GM12878 (cell line): ENCODE measurements at regions not wholly inside any gene's neighbourhood (a gene's known extent, or its start where the extent isn't known, plus 50 kb on each side); places are given as distances from the start of the nearest gene placed in this dataset.

Source experiments
- CREB1 ChIP-seq: IDR thresholded peaks from 2 replicates; pipeline ENCODE4 v1.6.1; 2012; ENCODE audit warnings: low read depth, mild to moderate bottlenecking, inconsistent platforms
- MXI1 ChIP-seq: fragments of 150-350 bp; IDR thresholded peaks from 2 replicates; pipeline ENCODE4 v1.6.1; 2011; ENCODE audit warnings: low read depth, mild to moderate bottlenecking, inconsistent platforms, low read length, improper control_type of control experiment
- MYC ChIP-seq: IDR thresholded peaks from 2 replicates; pipeline ENCODE4 v1.6.1; 2011; ENCODE audit warnings: mild to moderate bottlenecking, low read length, moderate library complexity, inconsistent platforms; ENCODE audit not compliant: insufficient read depth, insufficient replicate concordance, insufficient read length, severe bottlenecking
- PAX5 ChIP-seq: IDR thresholded peaks from 2 replicates; pipeline ENCODE4 v1.6.1; 2011; ENCODE audit warnings: low read depth, low read length, borderline replicate concordance
- PML ChIP-seq: IDR thresholded peaks from 2 replicates; pipeline ENCODE4 v1.6.1; 2012; ENCODE audit warnings: low read length, inconsistent platforms
- POLR2A ChIP-seq: IDR thresholded peaks from 2 replicates; pipeline ENCODE4 v1.6.1; 2011; ENCODE audit warnings: low read depth, mild to moderate bottlenecking, low read length
- POLR2AphosphoS5 ChIP-seq: IDR thresholded peaks from 2 replicates; pipeline ENCODE4 v1.6.1; 2011; ENCODE audit warnings: mild to moderate bottlenecking, low read length, inconsistent platforms
- SMAD1 ChIP-seq: fragments of 450-650 bp; IDR thresholded peaks from 2 replicates; pipeline ENCODE4 v1.6.1; 2018; ENCODE audit warnings: mild to moderate bottlenecking, low read depth; ENCODE audit not compliant: partially characterized antibody
- SRF ChIP-seq, 2 experiments: IDR thresholded peaks; 2 replicates each; pipeline ENCODE4 v1.6.1; 2011; ENCODE audit warnings: low read depth in 2 of 2, low read length in 2 of 2, mild to moderate bottlenecking in 1 of 2, moderate library complexity in 1 of 2
- USF2 ChIP-seq: IDR thresholded peaks from 2 replicates; pipeline ENCODE4 v1.6.1; 2011; ENCODE audit warnings: low read depth, low read length, improper control_type of control experiment, borderline replicate concordance
- TF ChIP-seq, protein P1 (sequence below), 3 experiments: IDR thresholded peaks in 2 of 3; conservative IDR thresholded peaks in 1 of 3; 2 replicates each; pipeline ENCODE4 v1.5.1; 2011; ENCODE audit warnings: low read depth in 3 of 3, low read length in 3 of 3, mild to moderate bottlenecking in 3 of 3, control low read depth in 2 of 3, moderate library complexity in 2 of 3, inconsistent platforms in 1 of 3, mixed read lengths in 1 of 3; ENCODE audit not compliant: control insufficient read depth in 2 of 3, insufficient read depth in 1 of 3; ENCODE audit errors: extremely low read depth in 1 of 3
- TF ChIP-seq, protein P2 (sequence below): fragments of 450-650 bp; IDR thresholded peaks from 2 replicates; pipeline ENCODE4 v1.6.1; 2017; ENCODE audit warnings: mild to moderate bottlenecking, moderate library complexity

- TF ChIP-seq, protein P1, sequence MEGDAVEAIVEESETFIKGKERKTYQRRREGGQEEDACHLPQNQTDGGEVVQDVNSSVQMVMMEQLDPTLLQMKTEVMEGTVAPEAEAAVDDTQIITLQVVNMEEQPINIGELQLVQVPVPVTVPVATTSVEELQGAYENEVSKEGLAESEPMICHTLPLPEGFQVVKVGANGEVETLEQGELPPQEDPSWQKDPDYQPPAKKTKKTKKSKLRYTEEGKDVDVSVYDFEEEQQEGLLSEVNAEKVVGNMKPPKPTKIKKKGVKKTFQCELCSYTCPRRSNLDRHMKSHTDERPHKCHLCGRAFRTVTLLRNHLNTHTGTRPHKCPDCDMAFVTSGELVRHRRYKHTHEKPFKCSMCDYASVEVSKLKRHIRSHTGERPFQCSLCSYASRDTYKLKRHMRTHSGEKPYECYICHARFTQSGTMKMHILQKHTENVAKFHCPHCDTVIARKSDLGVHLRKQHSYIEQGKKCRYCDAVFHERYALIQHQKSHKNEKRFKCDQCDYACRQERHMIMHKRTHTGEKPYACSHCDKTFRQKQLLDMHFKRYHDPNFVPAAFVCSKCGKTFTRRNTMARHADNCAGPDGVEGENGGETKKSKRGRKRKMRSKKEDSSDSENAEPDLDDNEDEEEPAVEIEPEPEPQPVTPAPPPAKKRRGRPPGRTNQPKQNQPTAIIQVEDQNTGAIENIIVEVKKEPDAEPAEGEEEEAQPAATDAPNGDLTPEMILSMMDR (IDR thresholded peaks at IDR 0.05 in 2 of 3, conservative IDR thresholded peaks at IDR 0.05 in 1 of 3; ENCODE audit: control insufficient read depth in 2 of 3, extremely low read depth in 1 of 3, insufficient read depth in 1 of 3, low read depth in 3 of 3, low read length in 3 of 3) = no peak
- TF ChIP-seq SRF (IDR thresholded peaks at IDR 0.05; ENCODE audit: low read depth in 2 of 2, low read length in 2 of 2) = no peak
- TF ChIP-seq SMAD1 = no peak
- TF ChIP-seq USF2 = no peak
- TF ChIP-seq PAX5 = no peak
- no peak for TF ChIP-seq POLR2A
- TF ChIP-seq MYC = no peak
- no peak for TF ChIP-seq PML
- TF ChIP-seq MXI1 = no peak
- no peak for TF ChIP-seq CREB1
- no peak for TF ChIP-seq POLR2AphosphoS5
- TF ChIP-seq, protein P2, sequence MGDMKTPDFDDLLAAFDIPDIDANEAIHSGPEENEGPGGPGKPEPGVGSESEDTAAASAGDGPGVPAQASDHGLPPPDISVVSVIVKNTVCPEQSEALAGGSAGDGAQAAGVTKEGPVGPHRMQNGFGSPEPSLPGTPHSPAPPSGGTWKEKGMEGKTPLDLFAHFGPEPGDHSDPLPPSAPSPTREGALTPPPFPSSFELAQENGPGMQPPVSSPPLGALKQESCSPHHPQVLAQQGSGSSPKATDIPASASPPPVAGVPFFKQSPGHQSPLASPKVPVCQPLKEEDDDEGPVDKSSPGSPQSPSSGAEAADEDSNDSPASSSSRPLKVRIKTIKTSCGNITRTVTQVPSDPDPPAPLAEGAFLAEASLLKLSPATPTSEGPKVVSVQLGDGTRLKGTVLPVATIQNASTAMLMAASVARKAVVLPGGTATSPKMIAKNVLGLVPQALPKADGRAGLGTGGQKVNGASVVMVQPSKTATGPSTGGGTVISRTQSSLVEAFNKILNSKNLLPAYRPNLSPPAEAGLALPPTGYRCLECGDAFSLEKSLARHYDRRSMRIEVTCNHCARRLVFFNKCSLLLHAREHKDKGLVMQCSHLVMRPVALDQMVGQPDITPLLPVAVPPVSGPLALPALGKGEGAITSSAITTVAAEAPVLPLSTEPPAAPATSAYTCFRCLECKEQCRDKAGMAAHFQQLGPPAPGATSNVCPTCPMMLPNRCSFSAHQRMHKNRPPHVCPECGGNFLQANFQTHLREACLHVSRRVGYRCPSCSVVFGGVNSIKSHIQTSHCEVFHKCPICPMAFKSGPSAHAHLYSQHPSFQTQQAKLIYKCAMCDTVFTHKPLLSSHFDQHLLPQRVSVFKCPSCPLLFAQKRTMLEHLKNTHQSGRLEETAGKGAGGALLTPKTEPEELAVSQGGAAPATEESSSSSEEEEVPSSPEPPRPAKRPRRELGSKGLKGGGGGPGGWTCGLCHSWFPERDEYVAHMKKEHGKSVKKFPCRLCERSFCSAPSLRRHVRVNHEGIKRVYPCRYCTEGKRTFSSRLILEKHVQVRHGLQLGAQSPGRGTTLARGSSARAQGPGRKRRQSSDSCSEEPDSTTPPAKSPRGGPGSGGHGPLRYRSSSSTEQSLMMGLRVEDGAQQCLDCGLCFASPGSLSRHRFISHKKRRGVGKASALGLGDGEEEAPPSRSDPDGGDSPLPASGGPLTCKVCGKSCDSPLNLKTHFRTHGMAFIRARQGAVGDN = no peak
These were observed 193.2 kb downstream of the OLFM1 start for GRCh38 chr9:135280666-135281065.
